DND-41 (cell line): ENCODE measurements at regions not wholly inside any gene's neighbourhood (a gene's known extent, or its start where the extent isn't known, plus 50 kb on each side); places are given as distances from the start of the nearest gene placed in this dataset.

Experiments used
- EZH2 ChIP-seq: IDR thresholded peaks from 3 replicates; pipeline ENCODE4 v1.6.1; 2012; ENCODE audit warnings: borderline replicate concordance, low read depth, mild to moderate bottlenecking, moderate library complexity, low read length, inconsistent platforms; ENCODE audit not compliant: severe bottlenecking
- TF ChIP-seq, protein P1 (sequence below): IDR thresholded peaks from 2 replicates; pipeline ENCODE4 v1.5.1; 2012; ENCODE audit warnings: borderline replicate concordance, low read length, moderate library complexity, mild to moderate bottlenecking; ENCODE audit not compliant: poor library complexity, severe bottlenecking; ENCODE audit errors: extremely low read depth

DNA sequence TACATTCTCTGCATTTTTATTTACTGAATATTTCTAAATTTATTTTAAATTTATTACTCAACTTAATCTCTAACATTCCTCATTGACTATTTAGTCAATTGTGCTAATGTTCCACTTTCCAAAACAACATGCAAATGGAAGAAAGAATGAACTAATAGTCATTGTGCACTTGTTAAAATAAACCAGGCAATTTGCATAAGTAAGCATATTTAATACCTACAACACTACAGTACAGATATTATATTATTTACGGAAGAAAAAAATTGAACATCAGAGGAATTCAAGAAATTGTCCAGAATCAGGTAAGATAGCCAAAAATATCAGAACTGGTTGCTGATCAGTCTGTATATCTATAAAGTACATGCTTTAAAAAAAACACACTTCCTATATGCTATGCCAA is 320.5 kb downstream of the CENPW start:
- TF ChIP-seq, protein P1, sequence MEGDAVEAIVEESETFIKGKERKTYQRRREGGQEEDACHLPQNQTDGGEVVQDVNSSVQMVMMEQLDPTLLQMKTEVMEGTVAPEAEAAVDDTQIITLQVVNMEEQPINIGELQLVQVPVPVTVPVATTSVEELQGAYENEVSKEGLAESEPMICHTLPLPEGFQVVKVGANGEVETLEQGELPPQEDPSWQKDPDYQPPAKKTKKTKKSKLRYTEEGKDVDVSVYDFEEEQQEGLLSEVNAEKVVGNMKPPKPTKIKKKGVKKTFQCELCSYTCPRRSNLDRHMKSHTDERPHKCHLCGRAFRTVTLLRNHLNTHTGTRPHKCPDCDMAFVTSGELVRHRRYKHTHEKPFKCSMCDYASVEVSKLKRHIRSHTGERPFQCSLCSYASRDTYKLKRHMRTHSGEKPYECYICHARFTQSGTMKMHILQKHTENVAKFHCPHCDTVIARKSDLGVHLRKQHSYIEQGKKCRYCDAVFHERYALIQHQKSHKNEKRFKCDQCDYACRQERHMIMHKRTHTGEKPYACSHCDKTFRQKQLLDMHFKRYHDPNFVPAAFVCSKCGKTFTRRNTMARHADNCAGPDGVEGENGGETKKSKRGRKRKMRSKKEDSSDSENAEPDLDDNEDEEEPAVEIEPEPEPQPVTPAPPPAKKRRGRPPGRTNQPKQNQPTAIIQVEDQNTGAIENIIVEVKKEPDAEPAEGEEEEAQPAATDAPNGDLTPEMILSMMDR = no peak
- no peak for TF ChIP-seq EZH2
